ENCODE measurements at regions not wholly inside any gene's neighbourhood (a gene's known extent, or its start where the extent isn't known, plus 50 kb on each side); places are given as distances from the start of the nearest gene placed in this dataset.
A peak's percentile ranks its signal among the peaks of the same experiment; 100 is the strongest.

DNA sequence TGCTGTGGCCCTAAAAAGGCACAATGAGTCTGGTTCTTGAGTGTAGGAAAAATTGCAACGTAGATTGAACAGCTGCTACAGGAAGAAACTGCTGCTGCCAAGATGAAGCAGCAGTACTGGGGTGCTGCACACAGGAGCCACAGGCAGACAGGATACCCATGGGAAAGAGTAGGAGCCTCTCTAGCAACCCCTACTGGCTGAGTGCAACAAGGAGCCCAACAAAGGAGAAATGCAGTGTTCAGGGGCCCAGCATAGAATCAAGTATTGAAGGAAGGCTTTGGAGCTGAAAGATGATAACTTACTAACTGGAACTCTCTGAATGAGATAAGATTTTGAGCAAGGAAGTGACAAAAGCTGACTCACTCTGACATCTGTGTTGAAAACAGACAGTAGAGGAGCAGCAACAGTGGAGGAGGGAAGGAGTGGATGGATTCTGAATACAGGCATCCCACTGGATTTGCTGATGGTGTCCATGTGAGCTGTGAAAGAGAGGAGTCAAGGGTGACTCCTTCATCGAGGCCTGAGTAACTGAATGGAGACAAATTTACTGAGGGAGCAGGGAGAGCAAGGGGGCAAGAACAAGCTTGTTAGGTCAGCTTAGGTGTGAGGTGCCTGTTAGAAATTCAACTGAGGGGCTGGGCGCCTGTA, 534.7 kb upstream of the JARID2 start:
- H3K79me2 ChIP-seq (ENCODE audit: insufficient read depth, low read length): no peaks in the 10 kb centered on the region
- DNase-seq: peak; percentile 66
- Mint-ChIP-seq H3K27me3 (ENCODE audit: low read depth) (no peaks in the 10 kb centered on the region; the same call in 1 of the 2 replicates), H3K4me1 (peaks cover 19 to 28% of the 10 kb centered on the region in 2 experiments), H3K4me3 (no peak overlapping the region), H3K27ac (0 out of 7 replicates have a peak overlapping the region, but pooled peaks of 1 of the 3 experiments have one; percentile 9), H3K36me3 (ENCODE audit: insufficient read depth in 1 of 3, low read depth in 3 of 3) (peaks cover 0 to 12% (median 6%) of the 10 kb centered on the region in 3 experiments; a peak in 5 of 7 replicates), H3K9me3 (peaks cover 5 to 11% of the 10 kb centered on the region in 2 experiments; a peak in 4 of 5 replicates)
- no peak overlapping the region for H2BK20ac ChIP-seq (ENCODE audit: low read depth, low read length, poor library complexity, severe bottlenecking)
- H3K27me3 ChIP-seq (ENCODE audit: insufficient read depth, low read length): no peaks in the 10 kb centered on the region
- H4K20me1 ChIP-seq (ENCODE audit: control insufficient read depth, insufficient read depth, insufficient read length): no peaks in the 10 kb centered on the region
- H2BK5ac ChIP-seq (ENCODE audit: insufficient read length, low read length): no peak overlapping the region
- no peak overlapping the region for H3K14ac ChIP-seq (ENCODE audit: insufficient read depth, low read length)
- H2AFZ ChIP-seq (ENCODE audit: low read length): no peak overlapping the region
- no peak overlapping the region for H2BK15ac ChIP-seq (ENCODE audit: low read depth, low read length)
- H3K23ac ChIP-seq (ENCODE audit: insufficient read length, low read depth, low read length): no peak overlapping the region
- TF ChIP-seq, protein P1, sequence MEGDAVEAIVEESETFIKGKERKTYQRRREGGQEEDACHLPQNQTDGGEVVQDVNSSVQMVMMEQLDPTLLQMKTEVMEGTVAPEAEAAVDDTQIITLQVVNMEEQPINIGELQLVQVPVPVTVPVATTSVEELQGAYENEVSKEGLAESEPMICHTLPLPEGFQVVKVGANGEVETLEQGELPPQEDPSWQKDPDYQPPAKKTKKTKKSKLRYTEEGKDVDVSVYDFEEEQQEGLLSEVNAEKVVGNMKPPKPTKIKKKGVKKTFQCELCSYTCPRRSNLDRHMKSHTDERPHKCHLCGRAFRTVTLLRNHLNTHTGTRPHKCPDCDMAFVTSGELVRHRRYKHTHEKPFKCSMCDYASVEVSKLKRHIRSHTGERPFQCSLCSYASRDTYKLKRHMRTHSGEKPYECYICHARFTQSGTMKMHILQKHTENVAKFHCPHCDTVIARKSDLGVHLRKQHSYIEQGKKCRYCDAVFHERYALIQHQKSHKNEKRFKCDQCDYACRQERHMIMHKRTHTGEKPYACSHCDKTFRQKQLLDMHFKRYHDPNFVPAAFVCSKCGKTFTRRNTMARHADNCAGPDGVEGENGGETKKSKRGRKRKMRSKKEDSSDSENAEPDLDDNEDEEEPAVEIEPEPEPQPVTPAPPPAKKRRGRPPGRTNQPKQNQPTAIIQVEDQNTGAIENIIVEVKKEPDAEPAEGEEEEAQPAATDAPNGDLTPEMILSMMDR (conservative IDR thresholded peaks at IDR 0.05): peak; percentile 73
- H3T11ph ChIP-seq (ENCODE audit: low read length): no peak overlapping the region
- H3K79me1 ChIP-seq (ENCODE audit: insufficient read depth, low read depth, low read length, poor library complexity, severe bottlenecking): no peaks in the 10 kb centered on the region
- no peaks in the 10 kb centered on the region for H3K23me2 ChIP-seq (ENCODE audit: insufficient read length, low read depth, low read length, poor library complexity, severe bottlenecking)
- H2AK5ac ChIP-seq (ENCODE audit: insufficient read length, low read length): no peak overlapping the region
- H3K56ac ChIP-seq (ENCODE audit: insufficient read length, low read depth, low read length): no peak overlapping the region
- no peak overlapping the region for H3K27ac ChIP-seq (ENCODE audit: insufficient read length, low read depth, low read length)
- H3K18ac ChIP-seq (ENCODE audit: insufficient read length, low read depth, low read length): no peak overlapping the region
- H3K9ac ChIP-seq (ENCODE audit: extremely low read depth, insufficient read length, low read length): no peak overlapping the region
- no peak overlapping the region for H3K4ac ChIP-seq (ENCODE audit: low read depth, low read length)
- H4K5ac ChIP-seq (ENCODE audit: insufficient read length, low read depth, low read length): no peak overlapping the region
- no peak overlapping the region for H2BK120ac ChIP-seq (ENCODE audit: low read depth, low read length, poor library complexity, severe bottlenecking)
- no peak overlapping the region for H2BK12ac ChIP-seq (ENCODE audit: insufficient read length, low read depth, low read length)
- no peak overlapping the region for H4K91ac ChIP-seq (ENCODE audit: insufficient read length, low read depth, low read length)
- H4K8ac ChIP-seq (replicated peaks; ENCODE audit: insufficient read length, low read depth, low read length): no peak overlapping the region
- no peaks in the 10 kb centered on the region for H3K9me3 ChIP-seq (ENCODE audit: control insufficient read depth, low read depth, low read length)
- no peaks in the 10 kb centered on the region; the same call in 1 of the 2 replicates for H3K4me1 ChIP-seq (ENCODE audit: insufficient read depth, low read length)
- no peak overlapping the region for H3K4me2 ChIP-seq (ENCODE audit: insufficient read depth, insufficient read length, low read length)
- no CpG with 5 or more reads among the region's 3 CpGs for WGBS (ENCODE audit: extremely low coverage, insufficient read length, low lambda C conversion rate)
